Peyer's patch (tissue), 4 donors: ENCODE measurements at regions not wholly inside any gene's neighbourhood (a gene's known extent, or its start where the extent isn't known, plus 50 kb on each side); places are given as distances from the start of the nearest gene placed in this dataset.

Experiments
- DNase-seq, 3 donors: peaks; one replicate each; pipeline ENCODE4 v3.0.0-alpha.2; 2017 to 2019
- H3K27ac ChIP-seq, 4 donors: fragments of 200-600 bp; sonication (generic); one replicate each; pipeline ENCODE4 v1.5.1; 2016 to 2019
- H3K27me3 ChIP-seq, 2 donors: fragments of 200-600 bp; sonication (generic); one replicate each; pipeline ENCODE4 v1.5.1; 2019
- H3K36me3 ChIP-seq, 3 donors: fragments of 200-600 bp; sonication (generic); one replicate each; pipeline ENCODE4 v1.5.1; 2016 to 2019
- H3K4me1 ChIP-seq, 4 donors: fragments of 200-600 bp; sonication (generic); one replicate each; pipeline ENCODE4 v1.5.1; 2016 to 2019
- H3K4me3 ChIP-seq, 4 donors: fragments of 200-600 bp; sonication (generic); 1 replicate in 3 of 4; 2 replicates in 1 of 4; pipeline ENCODE4 v1.5.1; 2016 to 2019; ENCODE audit warnings: mild to moderate bottlenecking in 1 of 4
- H3K9me3 ChIP-seq, 4 donors: fragments of 200-600 bp; sonication (generic); one replicate each; pipeline ENCODE4 v1.5.1; 2016 to 2019; ENCODE audit warnings: mild to moderate bottlenecking in 1 of 4
- POLR2A ChIP-seq, 2 donors: fragments of 450-650 bp; IDR thresholded peaks; one replicate each; pipeline ENCODE4 v1.5.1; 2017; ENCODE audit warnings: antibody characterized with exemption in 2 of 2, mild to moderate bottlenecking in 2 of 2, moderate library complexity in 2 of 2
- TF ChIP-seq, protein P1 (sequence below), 6 experiments: fragments of 450-650 bp in 4 of 6; fragments of 200-600 bp in 2 of 6; sonication (generic) in 1 of 6; IDR thresholded peaks; one replicate each; pipeline ENCODE4 v1.5.1; 2017 to 2019; ENCODE audit warnings: antibody characterized with exemption in 6 of 6, mild to moderate bottlenecking in 3 of 6, moderate library complexity in 1 of 6

GRCh38 chr17:13086142-13086769 is 68.4 kb upstream of the ELAC2 start:
- H3K27me3 ChIP-seq: no peaks in the 10 kb centered on the region
- TF ChIP-seq, protein P1, sequence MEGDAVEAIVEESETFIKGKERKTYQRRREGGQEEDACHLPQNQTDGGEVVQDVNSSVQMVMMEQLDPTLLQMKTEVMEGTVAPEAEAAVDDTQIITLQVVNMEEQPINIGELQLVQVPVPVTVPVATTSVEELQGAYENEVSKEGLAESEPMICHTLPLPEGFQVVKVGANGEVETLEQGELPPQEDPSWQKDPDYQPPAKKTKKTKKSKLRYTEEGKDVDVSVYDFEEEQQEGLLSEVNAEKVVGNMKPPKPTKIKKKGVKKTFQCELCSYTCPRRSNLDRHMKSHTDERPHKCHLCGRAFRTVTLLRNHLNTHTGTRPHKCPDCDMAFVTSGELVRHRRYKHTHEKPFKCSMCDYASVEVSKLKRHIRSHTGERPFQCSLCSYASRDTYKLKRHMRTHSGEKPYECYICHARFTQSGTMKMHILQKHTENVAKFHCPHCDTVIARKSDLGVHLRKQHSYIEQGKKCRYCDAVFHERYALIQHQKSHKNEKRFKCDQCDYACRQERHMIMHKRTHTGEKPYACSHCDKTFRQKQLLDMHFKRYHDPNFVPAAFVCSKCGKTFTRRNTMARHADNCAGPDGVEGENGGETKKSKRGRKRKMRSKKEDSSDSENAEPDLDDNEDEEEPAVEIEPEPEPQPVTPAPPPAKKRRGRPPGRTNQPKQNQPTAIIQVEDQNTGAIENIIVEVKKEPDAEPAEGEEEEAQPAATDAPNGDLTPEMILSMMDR (IDR thresholded peaks at IDR 0.05): no peak
- no peak for TF ChIP-seq POLR2A (IDR thresholded peaks at IDR 0.05)
- no peak for DNase-seq
- H3K36me3 ChIP-seq: no peaks in the 10 kb centered on the region
- H3K9me3 ChIP-seq: no peaks in the 10 kb centered on the region
- no peak overlapping the region for H3K4me3 ChIP-seq
- no peaks in the 10 kb centered on the region for H3K4me1 ChIP-seq
- H3K27ac ChIP-seq: no peak overlapping the region

DNA sequence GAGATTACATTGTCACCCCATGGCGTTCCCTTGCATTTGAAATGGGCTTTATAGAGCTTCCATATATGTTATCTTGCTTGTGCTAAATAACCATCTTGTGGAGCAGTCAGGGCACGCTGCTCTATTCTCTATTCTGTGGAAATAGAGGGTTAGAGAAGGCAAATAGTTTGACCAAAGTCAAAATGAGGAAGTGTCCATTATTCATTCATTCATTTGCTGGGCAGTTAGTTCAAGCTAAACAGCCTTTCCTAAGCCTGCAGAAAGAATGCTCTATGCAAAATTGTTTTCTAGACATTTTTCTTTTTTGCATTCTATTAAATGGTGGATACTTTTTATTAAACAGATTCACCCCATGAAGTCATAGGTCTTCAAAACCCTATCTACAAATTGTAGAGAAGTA is 67.8 kb upstream of the ELAC2 start:
- H3K27ac ChIP-seq: no peak overlapping the region
- no peak overlapping the region for H3K4me3 ChIP-seq
- no peaks in the 10 kb centered on the region for H3K36me3 ChIP-seq
- no peaks in the 10 kb centered on the region for H3K4me1 ChIP-seq
- TF ChIP-seq POLR2A (IDR thresholded peaks at IDR 0.05): no peak
- TF ChIP-seq, protein P1 (IDR thresholded peaks at IDR 0.05): no peak
- no peak for DNase-seq
- no peaks in the 10 kb centered on the region for H3K9me3 ChIP-seq
- H3K27me3 ChIP-seq: no peaks in the 10 kb centered on the region

GRCh38 chr17:13084420-13084819 is 66.6 kb upstream of the ELAC2 start:
- no peaks in the 10 kb centered on the region for H3K36me3 ChIP-seq
- DNase-seq: no peak
- H3K27ac ChIP-seq: no peak overlapping the region
- TF ChIP-seq, protein P1 (IDR thresholded peaks at IDR 0.05): no peak
- no peak for TF ChIP-seq POLR2A (IDR thresholded peaks at IDR 0.05)
- H3K4me1 ChIP-seq: no peaks in the 10 kb centered on the region
- no peaks in the 10 kb centered on the region for H3K9me3 ChIP-seq
- H3K4me3 ChIP-seq: no peak overlapping the region
- H3K27me3 ChIP-seq: no peaks in the 10 kb centered on the region

DNA sequence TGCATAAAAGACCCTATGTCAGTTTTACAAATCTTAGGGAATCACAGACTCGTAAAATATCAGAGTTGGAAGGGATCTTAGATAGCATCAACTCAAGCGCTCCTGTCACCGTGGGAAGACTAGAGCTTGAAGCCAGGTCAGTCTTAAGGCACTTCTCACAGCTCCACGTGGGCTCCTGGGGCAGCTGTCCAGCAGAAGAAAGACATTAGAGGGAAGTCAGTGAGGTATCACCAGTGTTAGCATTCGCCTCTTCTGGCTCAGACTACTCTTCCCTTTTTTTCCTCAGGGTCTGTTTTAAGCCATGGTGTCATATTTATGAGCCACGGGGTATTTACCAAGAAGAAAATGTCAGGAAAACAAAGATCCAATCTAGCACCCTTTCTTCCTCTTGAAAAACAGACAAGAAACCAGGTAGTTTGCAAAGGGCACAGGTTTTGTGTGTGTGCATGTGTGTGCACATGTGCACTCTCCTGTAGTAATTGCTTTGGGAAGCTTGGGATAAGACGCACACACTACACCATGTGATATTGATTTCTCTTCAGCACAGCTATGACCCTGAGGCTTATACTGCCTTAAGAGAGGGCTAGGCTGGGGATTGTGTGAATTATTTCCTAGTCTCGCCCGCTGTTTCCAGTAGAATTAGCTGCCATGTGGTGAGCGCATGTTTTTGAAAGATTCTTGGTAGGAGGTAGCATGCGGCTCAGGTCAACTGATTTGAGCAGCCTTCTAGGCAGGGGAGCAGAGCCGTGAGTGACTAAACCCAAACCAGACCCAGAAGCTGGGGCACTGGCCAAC is 61.0 kb upstream of the ELAC2 start:
- Histone ChIP-seq H3K4me1 (no peaks in the 10 kb centered on the region), H3K27me3 (no peaks in the 10 kb centered on the region), H3K4me3 (no peak overlapping the region), H3K9me3 (no peaks in the 10 kb centered on the region), H3K36me3 (no peaks in the 10 kb centered on the region), H3K27ac (no peak overlapping the region)
- DNase-seq: no peak
- no peak for TF ChIP-seq POLR2A (IDR thresholded peaks at IDR 0.05)
- TF ChIP-seq, protein P1 (IDR thresholded peaks at IDR 0.05): no peak

DNA sequence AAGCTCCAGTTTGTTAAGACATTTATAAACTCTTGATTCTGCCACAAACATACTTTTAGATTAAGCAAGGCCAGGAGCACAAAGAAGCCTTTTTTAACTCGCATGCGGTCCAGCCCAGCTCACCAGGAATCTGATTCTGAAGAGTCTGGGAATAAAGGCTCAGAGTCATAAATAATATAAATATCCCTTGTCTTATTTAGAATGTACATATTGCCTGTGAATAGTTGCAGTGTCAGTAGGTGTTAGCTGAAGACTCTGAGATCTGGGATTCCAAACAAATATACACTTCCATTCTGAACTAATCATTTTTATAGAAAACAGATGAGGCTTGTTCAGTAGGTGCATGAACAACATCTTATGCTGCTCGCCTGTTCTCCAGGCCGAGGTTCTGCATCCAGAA is 59.1 kb upstream of the ELAC2 start:
- H3K9me3 ChIP-seq: no peaks in the 10 kb centered on the region
- H3K4me1 ChIP-seq: no peaks in the 10 kb centered on the region
- no peaks in the 10 kb centered on the region for H3K36me3 ChIP-seq
- no peak for TF ChIP-seq POLR2A (IDR thresholded peaks at IDR 0.05)
- TF ChIP-seq, protein P1 (IDR thresholded peaks at IDR 0.05): no peak
- no peak overlapping the region for H3K27ac ChIP-seq
- H3K4me3 ChIP-seq: no peak overlapping the region
- no peaks in the 10 kb centered on the region for H3K27me3 ChIP-seq
- no peak for DNase-seq
